Thoracic aorta (tissue), 2 donors: ENCODE measurements at regions not wholly inside any gene's neighbourhood (a gene's known extent, or its start where the extent isn't known, plus 50 kb on each side); places are given as distances from the start of the nearest gene placed in this dataset.
A peak's percentile ranks its signal among the peaks of the same experiment; 100 is the strongest.

Experiments
- ATAC-seq: fragments of 150-250 bp; one replicate; pipeline ENCODE4 v1.8.0; 2017; ENCODE audit warnings: low read depth; ENCODE audit not compliant: insufficient number of reproducible peaks, low FRiP score
- DNase-seq: peaks from one replicate; pipeline ENCODE4 v3.0.0-alpha.2; 2020; ENCODE audit warnings: low spot score
- H3K27ac ChIP-seq, 2 donors: fragments of 200-600 bp; sonication (generic); 1 replicate in 1 of 2; 2 replicates in 1 of 2; pipeline ENCODE4 v1.5.1; 2016; ENCODE audit warnings: mild to moderate bottlenecking in 2 of 2, moderate library complexity in 2 of 2
- H3K27me3 ChIP-seq: fragments of 200-600 bp; sonication (generic); replicated peaks from 2 replicates; pipeline ENCODE4 v1.6.0; 2016; ENCODE audit warnings: mild to moderate bottlenecking; ENCODE audit not compliant: insufficient read depth
- H3K36me3 ChIP-seq: fragments of 200-600 bp; sonication (generic); one replicate; pipeline ENCODE4 v1.5.1; 2016
- H3K4me1 ChIP-seq, 2 donors: fragments of 200-600 bp; sonication (generic); 1 replicate in 1 of 2; 2 replicates in 1 of 2; pipeline versions ENCODE4 v1.5.1 to v1.6.0; 2016; ENCODE audit warnings: low read depth in 2 of 2, mild to moderate bottlenecking in 1 of 2; ENCODE audit not compliant: control insufficient read depth in 1 of 2
- H3K4me3 ChIP-seq: fragments of 200-600 bp; sonication (generic); 2 replicates; pipeline ENCODE4 v1.5.1; 2016; ENCODE audit warnings: mild to moderate bottlenecking
- H3K9me3 ChIP-seq: fragments of 200-600 bp; sonication (generic); 2 replicates; pipeline ENCODE4 v1.5.1; 2016
- CTCF ChIP-seq: fragments of 200-600 bp; sonication (generic); IDR thresholded peaks from one replicate; pipeline ENCODE4 v1.5.1; 2019; ENCODE audit warnings: antibody characterized with exemption

GRCh38 chr15:99440551-99441443 lies 125.0 kb upstream of the MEF2A start:
- DNase-seq (no peak), ATAC-seq (no peak)
- H3K4me1 ChIP-seq: peaks cover 25 to 66% of the 10 kb centered on the region in 2 donors
- no peaks in the 10 kb centered on the region for H3K27me3 ChIP-seq
- H3K27ac ChIP-seq: peak overlapping the region; percentile 78 to 94
- no peaks in the 10 kb centered on the region for H3K9me3 ChIP-seq
- no peak for TF ChIP-seq CTCF
- no peaks in the 10 kb centered on the region for H3K36me3 ChIP-seq
- H3K4me3 ChIP-seq: no peak overlapping the region

- H3K4me3 ChIP-seq: no peak overlapping the region
- H3K27me3 ChIP-seq: no peaks in the 10 kb centered on the region
- DNase-seq (no peak), ATAC-seq (no peak)
- no peaks in the 10 kb centered on the region for H3K9me3 ChIP-seq
- peak overlapping the region; percentile 78 to 94 for H3K27ac ChIP-seq
- TF ChIP-seq CTCF: no peak
- H3K36me3 ChIP-seq: no peaks in the 10 kb centered on the region
- peaks cover 25 to 66% of the 10 kb centered on the region in 2 donors for H3K4me1 ChIP-seq
Measured at GRCh38 chr15:99441444-99441800, 124.4 kb upstream of the MEF2A start.

GRCh38 chr15:99441871-99442251 lies 123.9 kb upstream of the MEF2A start:
- ATAC-seq (no peak), DNase-seq (no peak)
- Histone ChIP-seq H3K9me3 (no peaks in the 10 kb centered on the region), H3K36me3 (no peaks in the 10 kb centered on the region), H3K4me3 (peak overlapping the region; percentile 44), H3K27ac (peak overlapping the region; percentile 78 to 94), H3K4me1 (peaks cover 25 to 64% of the 10 kb centered on the region in 2 donors), H3K27me3 (no peaks in the 10 kb centered on the region)
- TF ChIP-seq CTCF: no peak

- Histone ChIP-seq H3K9me3 (no peaks in the 10 kb centered on the region), H3K27me3 (no peaks in the 10 kb centered on the region), H3K4me3 (peak overlapping the region; percentile 44), H3K36me3 (no peaks in the 10 kb centered on the region), H3K4me1 (peaks cover 25 to 59% of the 10 kb centered on the region in 2 donors), H3K27ac (peak overlapping the region; percentile 78 to 94)
- no peak for TF ChIP-seq CTCF
- ATAC-seq: peak; percentile 80
- DNase-seq: peak; percentile 46
Measured at GRCh38 chr15:99442252-99442897, 123.4 kb upstream of the MEF2A start.

- DNase-seq: no peak
- Histone ChIP-seq H3K27me3 (no peaks in the 10 kb centered on the region), H3K9me3 (no peaks in the 10 kb centered on the region), H3K4me3 (peak overlapping the region; percentile 44), H3K4me1 (peaks cover 24 to 58% of the 10 kb centered on the region in 2 donors), H3K36me3 (no peaks in the 10 kb centered on the region), H3K27ac (peak overlapping the region; percentile 78 to 94)
- ATAC-seq: no peak
- TF ChIP-seq CTCF: no peak
Measured at GRCh38 chr15:99443056-99443756, 122.6 kb upstream of the MEF2A start.
